Gastroesophageal sphincter (tissue), 4 donors: ENCODE measurements at regions not wholly inside any gene's neighbourhood (a gene's known extent, or its start where the extent isn't known, plus 50 kb on each side); places are given as distances from the start of the nearest gene placed in this dataset.

Experiments
- ATAC-seq: fragments of 150-250 bp; one replicate; pipeline ENCODE4 v1.9.1; 2016; ENCODE audit warnings: mild to moderate bottlenecking, moderate library complexity
- H3K27ac ChIP-seq, 4 donors: fragments of 200-600 bp; sonication (generic) in 3 of 4; 1 replicate in 3 of 4; 2 replicates in 1 of 4; pipeline ENCODE4 v1.5.1; 2016 to 2019
- H3K27me3 ChIP-seq: fragments of 200-600 bp; sonication (generic); one replicate; pipeline ENCODE4 v1.5.1; 2019
- H3K36me3 ChIP-seq, 2 donors: fragments of 200-600 bp; sonication (generic); one replicate each; pipeline ENCODE4 v1.5.1; 2019; ENCODE audit warnings: control low read depth in 1 of 2
- H3K4me1 ChIP-seq, 3 donors: fragments of 200-600 bp; sonication (generic); 1 replicate in 2 of 3; 2 replicates in 1 of 3; pipeline ENCODE4 v1.5.1; 2016 to 2019; ENCODE audit warnings: control low read depth in 2 of 3
- H3K4me3 ChIP-seq, 2 donors: fragments of 200-600 bp; sonication (generic); one replicate each; pipeline ENCODE4 v1.5.1; 2019; ENCODE audit warnings: mild to moderate bottlenecking in 1 of 2, moderate library complexity in 1 of 2
- H3K9me3 ChIP-seq, 3 donors: fragments of 200-600 bp; sonication (generic); one replicate each; pipeline ENCODE4 v1.5.1; 2017 to 2019; ENCODE audit warnings: control low read depth in 2 of 3
- CTCF ChIP-seq, 4 experiments: fragments of 200-600 bp in 2 of 4; fragments of 450-650 bp in 2 of 4; sonication (generic) in 1 of 4; IDR thresholded peaks; one replicate each; pipeline ENCODE4 v1.5.1; 2017 to 2019; ENCODE audit warnings: antibody characterized with exemption in 4 of 4, mild to moderate bottlenecking in 2 of 4, moderate library complexity in 2 of 4
- EP300 ChIP-seq: sonication (generic); formaldehyde crosslinking; IDR thresholded peaks from one replicate; pipeline ENCODE4 v1.6.1; 2017; ENCODE audit warnings: antibody characterized with exemption, mild to moderate bottlenecking
- POLR2A ChIP-seq, 2 donors: fragments of 450-650 bp; IDR thresholded peaks; one replicate each; pipeline ENCODE4 v1.6.1; 2017; ENCODE audit warnings: antibody characterized with exemption in 2 of 2, mild to moderate bottlenecking in 2 of 2, moderate library complexity in 1 of 2
- POLR2AphosphoS5 ChIP-seq: sonication (generic); formaldehyde crosslinking; IDR thresholded peaks from one replicate; pipeline ENCODE4 v1.6.1; 2017; ENCODE audit warnings: antibody characterized with exemption
- WGBS, 2 donors: methylation state at CpG; one replicate each; pipeline ENCODE4 v1.1.5; 2018; ENCODE audit warnings: low coverage in 1 of 2; 5-methylcytosine and 5-hydroxymethylcytosine counted together

GRCh38 chr2:236944561-236944960 lies 141.1 kb upstream of the COPS8 start:
- Histone ChIP-seq H3K36me3 (no peaks in the 10 kb centered on the region), H3K9me3 (no peaks in the 10 kb centered on the region), H3K27me3 (peaks cover 27% of the 10 kb centered on the region), H3K27ac (no peak overlapping the region), H3K4me3 (no peak overlapping the region), H3K4me1 (no peaks in the 10 kb centered on the region)
- no peak for ATAC-seq
- WGBS, 2 donors, result no CpG with 5 or more reads among the region's 7 CpGs
- no peak for TF ChIP-seq POLR2AphosphoS5
- no peak for TF ChIP-seq EP300
- TF ChIP-seq POLR2A (IDR thresholded peaks at IDR 0.05), result no peak
- no peak for TF ChIP-seq CTCF (IDR thresholded peaks at IDR 0.05)

GRCh38 chr2:236945431-236946016 lies 140.2 kb upstream of the COPS8 start:
- WGBS, 2 donors, result 60 to 93% methylated on average over 1 to 3 of the region's 6 CpGs
- Histone ChIP-seq H3K27me3 (peaks cover 17% of the 10 kb centered on the region), H3K36me3 (no peaks in the 10 kb centered on the region), H3K4me1 (no peaks in the 10 kb centered on the region), H3K4me3 (no peak overlapping the region), H3K27ac (no peak overlapping the region), H3K9me3 (no peaks in the 10 kb centered on the region)
- no peak for ATAC-seq
- TF ChIP-seq EP300 (no peak), CTCF (IDR thresholded peaks at IDR 0.05) (no peak), POLR2AphosphoS5 (no peak), POLR2A (IDR thresholded peaks at IDR 0.05) (no peak)

DNA sequence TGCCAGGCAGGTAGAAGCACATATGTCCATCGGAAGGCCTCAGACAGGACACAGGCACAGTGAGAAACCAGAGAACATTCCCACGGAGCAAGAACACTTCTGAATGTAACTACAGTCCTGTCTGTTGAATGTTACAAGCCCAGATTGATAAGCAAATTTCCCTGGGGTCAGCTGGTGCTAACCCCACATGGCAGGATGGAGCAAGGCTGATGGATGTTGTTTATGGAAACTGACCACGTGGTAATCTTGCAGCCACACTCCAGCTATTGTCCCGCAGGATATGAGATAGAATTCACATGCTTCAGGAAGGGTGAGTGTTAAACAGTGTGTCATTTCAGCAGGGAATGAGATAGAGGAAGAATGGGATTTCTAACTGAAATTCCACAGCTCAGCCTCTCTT lies 138.8 kb upstream of the COPS8 start:
- H3K9me3 ChIP-seq, result no peaks in the 10 kb centered on the region
- H3K36me3 ChIP-seq, result no peaks in the 10 kb centered on the region
- no peak overlapping the region for H3K4me3 ChIP-seq
- peak; percentile 48 for ATAC-seq
- peak overlapping the region in 1 of 4 donors; percentile 0 for H3K27ac ChIP-seq
- TF ChIP-seq EP300 (no peak), CTCF (IDR thresholded peaks at IDR 0.05) (no peak), POLR2A (IDR thresholded peaks at IDR 0.05) (no peak), POLR2AphosphoS5 (no peak)
- peaks cover 11% of the 10 kb centered on the region for H3K27me3 ChIP-seq
- 49 to 60% methylated on average over 1 to 4 of the region's 4 CpGs for WGBS, 2 donors
- H3K4me1 ChIP-seq, result no peaks in the 10 kb centered on the region

DNA sequence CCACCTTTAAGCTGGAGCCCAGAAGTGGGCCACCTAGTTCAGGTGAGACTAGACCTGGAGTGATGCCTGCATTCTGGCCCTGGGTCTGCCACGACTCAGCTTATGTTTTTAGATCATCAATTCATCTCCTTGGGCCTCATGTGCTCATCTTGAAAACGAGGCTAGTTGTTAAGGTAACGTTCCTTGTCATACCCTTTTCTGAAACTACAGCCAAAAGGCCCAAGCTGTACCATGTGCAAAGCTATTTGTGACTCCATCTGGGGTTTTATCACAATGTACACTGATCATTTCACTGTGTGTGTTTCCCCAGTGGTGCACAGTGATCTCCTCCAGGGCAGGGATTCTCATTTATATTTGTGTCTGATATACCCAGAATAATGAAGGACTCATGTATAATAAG lies 138.4 kb upstream of the COPS8 start:
- no peak for ATAC-seq
- peak overlapping the region in 1 of 4 donors; percentile 0 for H3K27ac ChIP-seq
- no peaks in the 10 kb centered on the region for H3K9me3 ChIP-seq
- no peak overlapping the region for H3K4me3 ChIP-seq
- 40 to 52% methylated on average over 2 of the region's 3 CpGs for WGBS, 2 donors
- no peak for TF ChIP-seq POLR2AphosphoS5
- TF ChIP-seq POLR2A (IDR thresholded peaks at IDR 0.05), result no peak
- H3K4me1 ChIP-seq, result no peaks in the 10 kb centered on the region
- no peaks in the 10 kb centered on the region for H3K36me3 ChIP-seq
- peaks cover 11% of the 10 kb centered on the region for H3K27me3 ChIP-seq

- no peak overlapping the region for H3K4me3 ChIP-seq
- H3K27me3 ChIP-seq, result peaks cover 11% of the 10 kb centered on the region
- no peak overlapping the region for H3K27ac ChIP-seq
- H3K9me3 ChIP-seq, result no peaks in the 10 kb centered on the region
- WGBS, 2 donors, result 93 to 100% methylated on average over 2 to 3 of the region's 9 CpGs
- no peak for ATAC-seq
- no peak for TF ChIP-seq POLR2A (IDR thresholded peaks at IDR 0.05)
- TF ChIP-seq EP300, result no peak
- no peak for TF ChIP-seq POLR2AphosphoS5
- TF ChIP-seq CTCF (IDR thresholded peaks at IDR 0.05), result no peak
- H3K4me1 ChIP-seq, result no peaks in the 10 kb centered on the region
- no peaks in the 10 kb centered on the region for H3K36me3 ChIP-seq
Observed at GRCh38 chr2:236947896-236948295, 137.8 kb upstream of the COPS8 start.
